LHCN-M2 (cell line): ENCODE measurements at regions not wholly inside any gene's neighbourhood (a gene's known extent, or its start where the extent isn't known, plus 50 kb on each side); places are given as distances from the start of the nearest gene placed in this dataset.
"Not testable (repeated sequence)": the region's sequence is repeated elsewhere in the genome, so short reads cannot be mapped to it uniquely, and the experiment has no call there.

Source experiments
- DNase-seq: peaks from one replicate; pipeline ENCODE4 v3.0.0-alpha.2; 2012; ENCODE audit warnings: low read depth

DNA sequence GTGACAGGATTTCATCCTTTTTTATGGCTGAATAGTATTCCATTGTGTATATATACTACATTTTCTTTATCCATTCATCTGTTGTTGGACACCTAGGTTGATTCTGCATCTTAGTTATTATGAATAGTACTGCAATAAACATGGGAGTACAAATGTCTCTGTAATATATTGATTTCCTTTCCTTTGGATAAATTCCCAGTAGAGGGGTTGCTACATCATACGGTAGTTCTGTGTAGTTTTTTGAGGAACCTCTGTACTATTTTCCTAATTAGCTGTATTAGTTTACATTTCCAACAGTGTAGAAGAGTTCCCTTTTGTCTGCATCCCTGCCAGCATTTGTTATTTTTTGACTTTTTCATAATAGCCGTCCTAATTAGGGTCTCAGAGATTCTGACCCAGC lies 201.3 kb downstream of the GIPC2 start:
- no peak for DNase-seq

DNA sequence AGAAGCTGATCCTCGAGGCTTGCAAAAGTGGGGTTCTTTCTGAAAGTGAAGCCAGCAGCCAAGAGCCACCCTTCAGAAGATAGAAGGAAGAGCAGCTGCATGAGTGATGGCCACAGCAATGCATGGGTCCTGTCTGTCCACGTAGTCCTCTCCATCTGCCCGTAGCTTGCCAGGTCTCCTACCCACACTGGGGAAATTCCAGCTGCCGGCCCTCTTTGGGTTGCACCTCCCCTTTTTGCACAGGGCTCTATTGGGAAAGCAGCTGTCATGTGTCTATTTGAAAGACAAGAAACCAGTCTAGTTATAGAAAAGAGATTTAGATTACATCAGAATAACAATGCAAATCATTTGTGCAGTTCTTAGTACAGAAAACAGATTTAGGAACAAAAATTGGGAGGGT lies 204.4 kb downstream of the GIPC2 start:
- DNase-seq, result peak; percentile 86

DNA sequence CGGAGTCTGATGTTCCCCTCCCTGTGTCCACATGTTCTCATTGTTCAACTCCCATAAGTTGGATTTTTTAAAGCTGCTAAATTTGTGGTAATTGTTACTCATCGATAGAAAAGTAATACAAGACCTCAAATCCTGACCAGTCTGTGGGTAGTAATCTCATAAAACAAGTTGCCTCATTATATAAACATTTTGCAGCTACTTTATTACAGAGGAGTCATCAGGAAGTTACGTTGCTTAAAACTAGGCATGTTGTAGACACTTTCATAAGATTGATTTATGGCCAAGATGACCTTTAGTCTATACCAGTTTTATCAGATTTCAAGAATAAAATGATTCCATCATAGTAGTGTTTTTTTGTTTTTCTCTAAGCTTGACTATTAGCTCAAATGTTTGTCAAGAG lies 208.8 kb downstream of the GIPC2 start:
- peak; percentile 95 for DNase-seq

DNA sequence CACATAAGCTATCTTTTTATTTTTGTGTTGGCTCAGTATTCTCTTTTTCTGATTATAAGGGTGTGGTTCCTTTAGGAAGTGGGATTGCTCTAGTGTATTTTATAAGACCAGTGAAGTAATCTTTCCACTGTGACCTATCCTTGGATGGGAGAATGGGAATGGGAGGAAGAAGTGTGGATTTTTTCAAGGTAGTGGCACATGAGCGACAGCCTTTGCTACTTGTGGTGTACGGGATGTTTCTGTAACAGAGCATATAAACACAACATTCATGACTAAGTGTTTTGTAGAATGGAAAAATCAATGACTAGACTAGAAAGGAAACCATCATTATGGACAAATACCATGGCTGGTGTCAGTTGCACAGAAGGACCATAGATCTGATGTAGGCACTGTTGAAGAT lies 209.6 kb downstream of the GIPC2 start:
- DNase-seq, result peak; percentile 77

DNA sequence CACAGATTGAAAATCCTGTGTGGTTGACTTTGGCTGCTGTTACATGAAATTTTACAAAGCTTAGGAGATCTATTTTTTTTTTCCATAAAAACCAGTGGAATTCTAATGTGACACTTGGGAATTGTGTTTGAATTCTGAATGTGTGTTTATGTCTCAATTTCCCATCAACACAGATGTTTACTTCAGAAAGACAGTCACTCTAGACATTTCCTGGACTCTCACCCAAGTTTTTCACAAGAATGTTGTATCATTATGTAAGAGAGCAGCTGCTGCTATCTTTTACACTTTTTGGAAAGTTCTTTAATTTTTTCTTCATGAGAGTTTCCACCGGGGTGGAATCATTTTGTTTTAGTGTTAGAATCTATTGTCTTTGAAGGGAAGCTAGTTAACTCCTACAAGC lies 210.1 kb downstream of the GIPC2 start:
- peak; percentile 93 for DNase-seq

DNA sequence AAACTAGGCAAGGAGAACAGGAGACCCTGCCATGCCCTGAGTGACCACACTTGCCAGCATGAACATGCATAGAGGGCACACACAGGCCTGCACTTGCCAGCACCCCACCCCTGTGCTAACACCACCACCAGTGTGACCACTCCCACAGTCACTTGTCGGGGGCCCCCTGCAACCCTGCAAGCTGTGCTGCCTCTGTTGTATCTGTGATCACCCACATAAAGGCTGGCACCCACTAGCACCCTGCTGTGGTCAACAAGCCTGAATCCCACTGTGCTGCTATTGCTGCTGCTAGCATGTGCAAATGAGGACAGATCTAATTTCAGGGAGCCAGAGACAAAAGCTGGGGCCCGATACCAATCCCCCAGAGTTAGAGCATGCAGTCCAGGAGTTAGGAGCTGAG lies 217.7 kb downstream of the GIPC2 start:
- DNase-seq, result no peak

DNA sequence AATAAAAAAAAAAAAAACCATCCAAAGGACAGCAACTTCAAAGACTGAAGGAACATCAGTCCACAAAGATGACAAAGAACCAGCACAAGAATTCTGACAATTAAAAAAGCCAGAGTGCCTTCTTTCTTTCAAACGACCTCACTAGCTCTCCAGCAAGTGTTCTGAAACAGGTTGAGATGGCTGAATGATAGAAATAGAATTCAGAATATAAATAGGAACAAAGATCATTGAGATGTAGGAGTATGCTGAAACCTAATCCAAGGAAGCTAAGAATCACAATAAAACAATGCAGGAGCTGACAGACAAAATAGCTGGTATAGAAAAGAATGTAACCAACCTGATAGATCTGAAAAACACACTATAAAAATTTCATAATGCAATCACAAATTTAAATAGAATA lies 218.2 kb downstream of the GIPC2 start:
- no peak for DNase-seq

DNA sequence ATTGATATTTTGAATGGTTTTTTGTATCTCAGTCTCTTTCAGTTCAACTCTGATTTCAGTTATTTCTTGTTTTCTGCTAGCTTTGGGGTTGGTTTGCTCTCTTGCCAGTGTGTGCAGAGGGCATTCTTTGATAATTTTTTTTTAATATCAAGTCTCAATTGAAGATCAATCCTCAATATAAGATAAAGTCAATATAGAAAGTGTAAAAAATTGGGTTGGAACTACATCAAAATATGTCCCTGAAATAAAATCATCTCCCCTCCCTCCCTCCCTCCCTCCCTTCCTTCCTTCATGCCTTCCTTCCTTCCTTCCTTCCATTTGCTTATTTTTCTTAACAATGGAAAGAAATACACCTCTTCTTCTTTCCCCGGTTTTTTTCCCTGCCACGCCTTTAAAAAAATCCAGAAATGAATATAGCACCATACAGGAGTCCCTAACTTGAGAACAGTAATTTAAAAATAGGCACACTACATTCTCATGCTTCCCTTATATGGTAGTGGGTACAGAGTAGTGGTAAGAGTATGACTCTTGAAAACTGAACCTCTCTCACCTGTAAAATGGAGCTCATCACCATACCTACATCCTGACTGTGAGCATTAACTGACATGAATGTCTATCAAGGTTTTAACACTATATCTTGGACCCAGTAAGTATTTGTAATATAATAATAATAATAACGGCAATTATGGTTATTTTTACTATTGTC lies 221.9 kb downstream of the GIPC2 start:
- no peak for DNase-seq

DNA sequence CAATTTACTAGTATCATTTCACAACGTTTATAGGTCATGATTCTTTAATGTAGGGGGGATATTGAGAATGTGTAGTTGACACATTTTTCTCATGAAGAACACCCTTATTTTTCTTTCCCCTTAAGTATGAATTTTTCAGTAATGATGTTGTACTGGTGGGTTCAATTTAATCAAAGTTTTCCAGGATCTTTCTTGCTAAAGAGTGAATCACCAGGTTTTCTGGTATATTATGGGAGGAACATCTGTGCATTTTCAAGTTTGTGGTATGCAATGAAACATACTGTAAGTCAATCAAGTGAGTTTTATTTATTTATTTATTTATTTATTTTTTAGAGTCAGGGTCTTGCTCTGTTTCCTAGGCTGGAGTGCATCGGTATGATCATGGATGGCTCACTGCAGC lies 221.2 kb upstream of the PTGFR start:
- DNase-seq, result no peak

DNA sequence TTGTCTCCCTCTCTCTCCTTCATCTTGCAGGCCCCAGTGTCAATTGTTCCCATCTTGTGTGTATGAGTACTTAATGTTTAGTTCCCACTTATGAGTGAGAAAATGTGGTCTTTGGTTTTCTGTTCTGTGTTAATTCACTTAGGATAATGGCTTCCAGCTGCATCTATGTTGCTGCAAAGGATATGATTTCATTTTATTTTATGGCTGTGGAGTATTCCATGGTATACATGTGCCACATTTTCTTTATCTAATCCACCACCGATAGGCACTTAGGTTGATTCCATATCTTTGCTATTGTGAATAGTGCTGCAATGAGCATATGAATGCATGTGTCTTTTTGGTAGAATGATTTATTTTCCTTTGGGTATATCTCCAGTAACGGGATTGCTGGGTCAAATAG lies 219.4 kb upstream of the PTGFR start:
- not testable (repeated sequence) for DNase-seq

DNA sequence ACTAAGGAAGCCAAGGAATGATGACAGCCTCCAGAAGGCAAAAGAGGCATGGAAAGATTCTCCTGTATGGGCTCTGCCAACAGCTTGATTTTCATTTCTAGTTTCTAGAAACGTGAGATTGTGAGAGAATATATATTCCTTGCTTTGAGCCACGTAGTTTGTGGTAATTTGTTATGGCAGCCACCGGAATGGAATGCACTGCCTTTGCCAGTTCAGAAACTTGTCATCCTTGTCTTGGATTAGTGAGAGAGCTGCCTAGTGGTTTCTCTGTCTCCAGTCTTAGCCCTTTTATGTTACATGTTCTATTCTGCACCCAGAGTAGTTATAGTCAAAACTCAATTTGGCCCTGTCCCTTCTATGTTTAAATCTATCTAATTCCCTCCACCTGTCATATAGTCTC lies 216.0 kb upstream of the PTGFR start:
- peak; percentile 87 for DNase-seq

DNA sequence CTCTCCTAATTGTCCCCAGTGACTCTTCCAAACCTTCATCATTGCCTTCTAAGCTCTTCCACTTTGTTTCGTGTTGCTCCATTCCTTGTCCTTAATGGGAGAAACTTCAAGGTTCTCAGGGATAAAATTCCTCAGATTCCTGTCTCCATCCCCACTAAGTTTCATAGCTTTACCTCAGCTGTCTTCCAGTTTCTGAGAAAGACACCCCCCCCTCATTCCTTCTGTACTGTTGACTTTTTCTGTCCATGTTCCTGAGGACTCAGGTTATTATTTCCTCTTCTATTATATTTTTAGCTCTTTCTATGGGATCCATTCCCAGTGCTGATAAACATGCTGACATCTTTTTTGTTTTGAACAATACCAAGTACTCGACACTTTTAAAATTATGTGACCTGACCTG lies 215.3 kb upstream of the PTGFR start:
- peak; percentile 61 for DNase-seq

DNA sequence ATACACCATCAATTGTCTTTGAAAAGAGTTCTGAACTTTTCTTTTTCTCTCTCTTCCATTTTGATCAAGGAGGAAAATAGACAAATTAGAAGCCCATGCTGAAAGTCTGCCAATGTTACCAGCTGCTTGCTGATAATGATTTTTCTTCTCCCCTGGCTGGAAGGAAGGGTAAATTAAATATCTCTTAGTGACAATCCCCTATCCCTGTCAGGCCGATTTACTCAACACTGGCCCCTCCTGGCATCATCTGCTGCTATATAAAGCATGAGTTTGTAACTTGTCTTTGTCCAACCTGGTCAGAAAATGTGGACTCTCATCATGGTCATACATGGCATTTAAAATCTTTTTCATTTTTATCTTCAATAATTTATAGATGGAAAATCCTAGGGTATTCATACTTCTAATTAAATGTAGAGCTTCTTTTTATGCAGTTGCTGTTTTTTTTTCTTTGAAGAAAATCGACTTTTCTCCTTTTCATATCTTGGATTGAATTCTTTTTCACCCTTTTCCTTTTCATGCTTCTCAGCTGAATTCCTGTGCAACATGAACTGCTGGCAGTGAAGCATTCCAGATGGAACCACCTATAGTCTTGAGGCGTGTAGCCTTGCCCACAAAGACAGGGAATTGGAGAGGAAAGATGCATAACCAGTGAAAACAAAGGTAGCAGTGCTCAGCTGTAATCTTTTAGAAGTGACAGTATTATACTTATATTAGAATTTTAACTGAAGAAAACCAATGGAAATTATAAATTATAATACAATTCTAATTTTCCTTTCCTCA lies 214.7 kb upstream of the PTGFR start:
- peak; percentile 66 for DNase-seq

DNA sequence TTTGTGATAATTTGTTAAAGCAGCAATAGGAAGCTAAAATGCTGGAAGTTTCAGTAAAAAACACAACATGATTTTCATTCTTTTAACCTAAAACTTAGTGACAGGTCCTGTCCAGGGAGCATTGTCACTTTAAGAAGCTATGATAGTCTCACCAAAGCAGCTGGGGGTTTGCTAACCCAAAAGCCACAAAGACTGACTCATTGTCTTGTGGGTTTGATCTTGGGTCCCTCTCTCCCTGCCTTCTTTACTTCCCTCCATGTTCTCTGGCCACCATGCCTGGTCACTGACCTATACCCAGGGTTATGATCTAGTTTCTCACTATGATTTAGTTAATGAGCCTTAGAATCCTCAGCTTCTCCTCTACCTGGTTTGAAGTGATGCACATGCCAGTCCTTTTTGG lies 213.5 kb upstream of the PTGFR start:
- peak; percentile 95 for DNase-seq

DNA sequence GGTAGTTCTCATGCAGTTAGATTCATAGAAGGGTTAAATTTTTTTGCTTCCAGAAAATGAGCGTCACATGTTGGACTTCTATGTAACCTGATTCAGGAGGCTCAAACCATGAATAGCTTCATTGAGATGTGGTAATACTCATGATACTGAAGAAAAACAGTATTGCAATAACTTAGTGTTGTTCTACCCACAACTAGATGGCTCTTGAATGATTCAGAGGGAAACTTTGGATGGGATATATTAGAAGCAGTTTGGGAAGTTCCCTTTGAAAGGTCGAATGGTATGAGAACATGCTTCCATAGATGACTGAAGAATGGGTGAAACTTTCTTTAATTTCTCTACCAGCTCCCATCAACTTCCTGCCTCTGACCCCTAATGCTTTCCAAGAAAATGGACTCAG lies 211.7 kb upstream of the PTGFR start:
- DNase-seq, result peak; percentile 96

DNA sequence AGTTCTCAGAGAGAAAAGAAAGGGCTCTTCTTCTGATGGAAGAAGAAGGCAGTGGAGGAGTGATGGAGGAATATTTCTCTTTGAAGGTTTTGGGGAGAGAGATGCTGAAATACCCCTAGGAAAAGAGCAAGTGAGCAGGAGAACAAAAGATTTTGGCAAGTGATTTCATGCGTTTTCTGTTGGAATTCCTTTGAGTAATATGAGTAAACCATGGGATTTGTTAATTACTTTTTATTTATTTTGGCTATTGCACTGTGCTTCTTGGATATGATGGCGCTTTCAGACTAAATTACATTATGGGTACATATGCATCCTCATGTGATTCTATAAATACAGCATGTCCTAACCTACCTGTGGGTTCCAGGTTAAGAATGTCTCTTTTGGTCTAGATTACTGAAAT lies 210.1 kb upstream of the PTGFR start:
- DNase-seq, result no peak

DNA sequence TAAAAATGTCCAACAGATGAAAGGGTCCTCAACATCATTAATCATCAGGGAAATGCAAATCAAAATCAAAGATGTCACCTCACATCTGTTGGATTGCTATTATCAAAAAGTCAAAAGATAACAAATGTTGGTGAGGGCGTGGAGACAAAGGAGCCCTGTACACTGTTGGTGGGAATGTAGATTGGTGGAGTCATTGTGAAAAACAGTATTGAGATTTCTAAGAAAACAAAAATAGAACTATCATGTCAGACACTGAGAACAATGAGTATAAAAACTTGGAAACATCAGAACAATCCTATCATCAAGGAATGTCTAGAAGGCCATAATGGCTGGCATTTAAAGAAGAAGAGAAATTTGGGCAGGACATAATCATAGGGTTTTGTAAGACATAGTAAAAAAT lies 209.2 kb upstream of the PTGFR start:
- DNase-seq, result no peak

DNA sequence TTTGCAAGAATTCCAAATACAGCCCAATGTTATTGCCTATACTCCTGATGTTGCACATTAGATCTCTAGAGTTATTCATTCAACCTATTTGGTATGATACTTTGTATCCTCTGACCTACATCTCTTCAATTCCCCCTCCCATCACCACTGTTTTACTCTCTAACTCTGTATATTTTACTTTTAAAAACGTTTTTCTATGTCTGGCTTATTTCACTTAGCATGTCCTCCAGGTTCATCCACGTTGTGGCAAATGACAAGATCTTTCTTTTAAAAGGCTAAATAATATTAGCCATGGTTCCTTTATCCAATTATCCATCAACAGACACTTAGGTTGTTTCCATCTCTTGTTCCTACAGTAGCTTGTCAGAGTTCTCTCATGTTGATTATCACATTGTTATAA lies 207.1 kb upstream of the PTGFR start:
- no peak for DNase-seq

DNA sequence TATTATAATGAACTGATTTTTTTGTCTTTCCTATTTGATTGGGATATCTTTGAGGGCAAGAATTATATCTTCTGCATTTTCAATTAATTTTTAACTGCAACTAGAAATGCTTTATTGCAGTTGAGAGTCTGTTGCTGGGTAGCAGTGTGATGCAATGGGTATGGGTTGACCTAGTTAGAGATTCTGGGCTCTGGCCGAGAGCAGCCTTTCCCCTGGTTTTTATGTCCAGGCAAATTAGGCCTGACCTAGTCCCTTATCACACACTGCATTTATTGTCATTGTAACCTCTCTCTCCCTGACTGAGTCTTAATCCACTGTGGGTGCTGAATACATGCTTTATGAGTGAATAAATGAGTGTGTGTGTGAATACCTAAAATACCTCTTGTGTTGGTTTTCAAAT lies 206.4 kb upstream of the PTGFR start:
- DNase-seq, result no peak

DNA sequence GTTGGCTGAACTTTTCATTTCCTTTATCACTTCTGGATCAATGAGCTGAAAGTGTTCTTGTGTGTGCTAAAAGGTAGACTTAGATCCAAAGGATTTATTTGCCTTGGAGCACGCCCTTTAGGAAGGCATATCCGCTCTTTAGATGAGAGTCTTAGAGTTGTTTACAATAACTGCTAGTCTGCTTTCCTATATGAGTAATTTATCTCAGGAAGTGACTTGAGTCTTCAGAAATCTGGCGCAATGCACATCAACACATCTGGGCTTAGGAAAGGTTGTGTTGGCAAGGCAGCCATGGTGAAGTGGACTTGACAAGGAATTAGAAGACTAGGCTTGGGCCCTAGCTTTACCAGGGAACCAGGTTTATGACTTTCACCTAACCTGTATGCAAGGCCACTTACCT lies 204.1 kb upstream of the PTGFR start:
- DNase-seq, result no peak

DNA sequence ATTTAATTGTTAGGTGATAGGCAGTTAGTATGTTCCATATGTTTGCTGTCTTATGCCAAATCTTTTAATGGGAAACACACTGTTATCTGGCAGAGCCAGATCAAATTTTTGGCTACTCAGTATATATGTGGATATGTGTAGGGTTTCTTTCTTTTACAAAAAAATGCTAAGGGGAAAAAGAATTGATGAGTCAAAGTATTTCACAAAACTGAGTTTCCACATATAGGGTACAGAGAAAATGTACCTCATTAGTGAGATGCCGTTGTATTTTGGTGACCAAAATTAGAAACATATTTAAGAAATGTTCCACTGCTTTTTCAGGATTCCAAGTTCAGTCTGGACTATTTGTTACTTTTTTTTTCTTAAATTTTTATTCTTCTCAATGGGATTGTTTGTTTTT lies 201.2 kb upstream of the PTGFR start:
- no peak for DNase-seq

DNA sequence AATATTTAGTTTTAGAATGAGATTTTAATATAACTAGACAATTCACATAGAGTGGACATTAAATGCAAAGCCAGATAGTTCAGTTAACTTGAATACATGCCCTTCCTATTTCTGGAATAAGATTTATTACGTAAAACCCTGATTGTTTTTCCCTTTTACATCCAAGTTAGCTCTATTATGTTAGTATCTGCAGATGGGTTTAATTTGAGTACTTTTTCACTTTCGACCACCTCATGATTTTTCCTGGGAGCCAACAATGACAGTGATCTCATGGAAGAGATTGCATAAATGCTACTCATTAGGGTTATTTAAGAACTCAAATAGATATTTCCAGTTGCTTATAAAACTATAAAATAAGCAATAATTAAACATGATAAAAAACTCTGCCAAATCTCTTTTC lies 199.4 kb upstream of the PTGFR start:
- no peak for DNase-seq

DNA sequence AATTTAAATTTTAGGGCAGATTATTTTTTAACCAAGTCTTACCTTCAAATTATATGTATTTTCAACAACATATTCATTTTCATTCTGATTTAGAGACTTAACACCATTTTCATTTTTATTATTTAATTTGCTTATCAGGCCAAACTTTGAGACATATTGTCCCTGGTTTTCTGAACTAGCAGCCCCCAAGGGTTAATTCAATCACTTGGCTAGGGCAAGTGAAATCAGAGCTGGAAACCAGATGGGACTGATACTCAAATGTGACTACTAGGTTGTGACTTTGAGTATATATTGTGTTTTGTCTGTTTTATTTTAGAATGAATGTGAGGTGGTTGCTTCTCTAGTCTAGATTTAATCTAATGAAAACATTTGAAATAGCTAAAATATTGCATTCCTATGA lies 198.9 kb upstream of the PTGFR start:
- no peak for DNase-seq

DNA sequence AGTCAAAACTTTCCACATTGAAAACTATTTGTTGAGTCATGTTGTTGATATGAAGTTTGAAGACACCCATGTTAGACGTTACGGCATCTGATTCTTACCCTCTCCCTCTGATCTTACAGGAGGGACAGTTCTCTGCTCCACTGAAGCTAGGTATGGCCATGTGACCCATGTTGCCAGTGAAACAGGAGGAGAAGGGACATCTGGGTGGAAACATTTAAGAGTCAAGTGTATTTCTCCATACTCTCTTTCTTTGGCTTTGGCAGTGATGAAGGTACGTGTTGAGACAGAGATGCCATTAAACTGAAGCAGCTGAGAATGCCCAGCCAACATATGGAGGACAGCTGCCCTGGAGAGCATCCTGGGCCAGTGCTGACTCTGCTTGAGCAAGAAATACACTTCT lies 198.4 kb upstream of the PTGFR start:
- peak; percentile 71 for DNase-seq
